Bone marrow (tissue), 2 donors: ENCODE measurements at regions not wholly inside any gene's neighbourhood (a gene's known extent, or its start where the extent isn't known, plus 50 kb on each side); places are given as distances from the start of the nearest gene placed in this dataset.

Experiments used
- DNase-seq, 2 donors: peaks; one replicate each; lab custom pipeline; 2025; lab: John Stamatoyannopoulos, UW

DNA sequence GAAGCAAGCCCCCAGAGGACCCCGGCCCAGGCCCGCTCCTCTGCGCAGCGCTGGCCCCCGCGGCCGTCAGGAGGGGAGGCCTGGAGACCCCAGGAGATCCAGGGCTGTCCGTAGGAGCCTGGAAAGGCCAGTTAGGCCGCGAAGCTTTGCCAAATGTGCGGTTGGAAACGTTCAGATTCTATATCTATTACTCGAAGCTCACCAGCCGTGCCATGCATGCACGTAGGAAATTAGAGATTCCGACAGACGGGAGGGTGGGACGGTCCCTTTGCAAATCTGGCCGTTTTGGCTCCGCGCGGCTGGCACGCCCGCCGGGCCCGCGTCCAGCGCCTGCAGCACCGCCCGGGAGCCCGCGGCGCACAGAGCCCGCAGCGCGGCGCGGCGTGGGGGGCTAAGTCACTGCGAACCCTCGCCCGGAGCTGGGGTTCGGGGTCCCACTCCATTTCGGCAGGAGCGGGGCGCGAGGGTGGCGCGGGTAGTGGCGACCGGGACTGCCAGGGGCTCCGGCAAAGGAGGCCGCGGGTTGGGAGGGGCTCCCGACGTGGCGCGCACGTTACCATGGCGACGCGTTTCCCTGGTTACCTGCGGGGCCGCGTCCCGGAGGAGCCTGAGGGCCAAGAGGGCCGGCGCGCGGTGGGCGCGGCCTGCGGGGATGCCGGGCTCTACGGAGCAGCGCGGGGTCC, 488.6 kb upstream of the SMIM21 start:
- no peak for DNase-seq

GRCh38 chr18:75912829-75913228, 485.3 kb upstream of the SMIM21 start:
- DNase-seq = no peak

GRCh38 chr18:75904416-75904815, 476.9 kb upstream of the SMIM21 start:
- no peak for DNase-seq

- DNase-seq = no peak
Measured at GRCh38 chr18:75898651-75899050, 471.1 kb upstream of the SMIM21 start.

DNA sequence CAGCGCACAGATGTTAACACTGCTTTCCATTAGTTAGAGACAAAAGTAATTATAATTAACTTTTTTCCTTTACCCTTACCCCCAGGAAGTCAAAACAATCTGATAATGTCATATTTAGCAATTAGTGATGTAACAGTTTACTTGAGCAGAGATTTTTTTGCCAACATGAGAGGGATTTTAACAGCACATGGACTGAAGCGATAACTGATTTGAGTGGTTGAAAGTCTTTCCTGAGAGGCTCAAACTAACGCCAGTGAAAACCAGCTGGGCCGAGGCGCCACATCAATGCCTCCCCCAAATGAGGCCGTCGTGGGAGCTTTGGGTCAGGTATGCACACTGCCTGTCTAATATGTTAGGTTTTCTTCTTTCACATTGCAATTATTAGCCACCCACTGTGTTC, 469.9 kb upstream of the SMIM21 start:
- no peak for DNase-seq

- no peak for DNase-seq
Measured at GRCh38 chr18:75896865-75897264, 469.4 kb upstream of the SMIM21 start.

- no peak for DNase-seq
Measured at GRCh38 chr18:75895135-75895534, 467.6 kb upstream of the SMIM21 start.

- DNase-seq = no peak
Measured at GRCh38 chr18:75884728-75885127, 457.2 kb upstream of the SMIM21 start.

- DNase-seq = no peak
Measured at GRCh38 chr18:75880925-75881504, 453.5 kb upstream of the SMIM21 start.

GRCh38 chr18:75880266-75880665, 452.8 kb upstream of the SMIM21 start:
- no peak for DNase-seq

DNA sequence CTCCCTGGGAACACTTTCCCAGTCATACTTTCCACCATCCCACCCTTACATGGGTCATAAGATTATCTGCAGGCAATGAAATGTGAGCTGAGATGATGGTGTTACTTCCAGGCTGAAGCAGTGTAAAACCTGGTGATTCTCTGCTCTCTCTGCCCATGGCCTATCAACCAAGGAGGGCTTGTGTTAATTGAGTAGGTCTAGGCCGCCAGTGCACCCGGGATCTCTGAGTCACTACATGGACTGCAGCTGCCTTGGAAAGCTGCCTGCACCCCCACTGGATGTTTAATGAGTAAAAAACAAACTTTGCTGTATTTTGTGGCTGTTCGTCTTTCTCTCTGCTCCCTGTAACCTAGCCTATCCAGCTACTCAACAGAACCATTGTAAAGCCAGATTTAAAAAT, 451.7 kb upstream of the SMIM21 start:
- DNase-seq = no peak

DNA sequence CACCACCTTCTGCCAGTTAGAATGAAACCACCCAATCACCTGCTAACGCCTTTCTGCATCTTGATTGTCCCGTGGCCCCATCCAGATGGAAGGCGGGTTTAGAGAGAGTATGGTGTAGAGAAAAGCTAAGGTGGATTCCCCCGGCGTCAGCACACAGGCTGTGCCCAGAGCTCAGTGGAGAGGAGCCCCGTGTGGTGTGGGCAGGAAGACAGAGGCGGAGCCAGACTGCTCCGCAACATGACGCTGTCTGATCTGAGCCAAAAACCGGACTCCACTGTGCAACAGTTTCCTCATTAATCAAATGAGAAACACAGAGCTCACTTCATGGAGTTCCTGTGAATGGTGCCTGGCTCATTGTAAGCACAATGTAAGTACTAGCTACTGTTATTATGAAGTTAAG, 448.1 kb upstream of the SMIM21 start:
- DNase-seq = no peak

- DNase-seq = no peak
Measured at GRCh38 chr18:75874401-75875089, 447.0 kb upstream of the SMIM21 start.

GRCh38 chr18:75871596-75871995, 444.1 kb upstream of the SMIM21 start:
- no peak for DNase-seq

GRCh38 chr18:75869162-75869561, 441.7 kb upstream of the SMIM21 start:
- DNase-seq = no peak

DNA sequence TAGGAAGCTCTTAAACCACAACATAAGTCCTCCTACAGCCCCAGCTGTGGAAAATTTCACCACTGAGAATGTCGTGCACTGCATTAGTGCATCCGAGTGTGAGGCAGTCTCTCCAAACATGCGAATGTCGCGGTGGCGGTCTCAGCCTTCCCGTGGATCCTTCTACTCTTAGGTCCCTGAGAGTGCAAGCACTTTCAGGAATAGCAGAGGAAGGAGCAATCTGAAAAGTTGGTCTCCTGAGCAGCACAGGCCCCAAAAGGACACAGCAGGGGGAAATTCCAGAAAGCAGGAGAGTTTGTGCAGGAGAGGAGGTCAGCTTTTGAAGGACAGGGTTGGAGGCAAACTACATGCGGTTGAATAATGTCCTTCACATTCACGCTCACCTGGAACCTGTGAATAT, 440.5 kb upstream of the SMIM21 start:
- DNase-seq = no peak

DNA sequence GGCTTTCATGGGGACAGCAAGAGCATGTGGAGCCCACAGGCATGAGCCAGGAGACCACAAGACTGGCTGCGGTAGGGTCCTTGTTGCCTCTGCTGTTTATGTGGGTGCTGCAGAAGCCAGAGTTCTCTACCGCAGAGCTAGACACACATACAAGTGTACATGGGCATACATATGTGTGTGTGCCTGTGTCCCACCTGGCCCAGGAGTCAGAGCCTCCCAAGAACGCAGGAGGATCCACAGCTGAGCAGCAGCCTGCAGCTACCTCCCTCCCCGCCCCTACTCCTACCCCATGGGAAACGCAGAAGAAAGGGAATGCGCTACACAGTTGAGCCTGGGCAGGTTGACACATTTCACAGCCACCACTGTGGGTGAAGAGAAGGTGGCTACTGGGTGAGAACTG, 438.1 kb upstream of the SMIM21 start:
- DNase-seq = no peak

DNA sequence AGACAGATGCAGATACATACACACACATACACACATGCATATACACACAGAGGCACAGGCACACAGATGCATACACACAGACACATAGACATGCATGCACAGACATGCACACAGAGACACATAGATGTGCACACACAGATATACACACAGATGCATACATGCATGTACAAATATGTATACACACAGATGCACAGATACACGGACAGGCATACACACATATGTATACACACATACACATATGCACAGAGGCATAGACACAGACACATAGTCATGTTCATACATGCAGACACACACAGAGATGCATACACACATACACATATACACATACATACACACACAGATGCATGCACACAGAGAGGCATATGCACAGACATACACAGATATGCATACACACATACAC, 437.3 kb upstream of the SMIM21 start:
- no peak for DNase-seq

- DNase-seq = no peak
Measured at GRCh38 chr18:75863696-75864095, 436.2 kb upstream of the SMIM21 start.

- DNase-seq = no peak
Measured at GRCh38 chr18:75862458-75862857, 435.0 kb upstream of the SMIM21 start.

- DNase-seq = no peak
Measured at GRCh38 chr18:75860166-75860565, 432.7 kb upstream of the SMIM21 start.

GRCh38 chr18:75859533-75859932, 432.0 kb upstream of the SMIM21 start:
- no peak for DNase-seq

- no peak for DNase-seq
Measured at GRCh38 chr18:75858754-75859153, 431.3 kb upstream of the SMIM21 start.

DNA sequence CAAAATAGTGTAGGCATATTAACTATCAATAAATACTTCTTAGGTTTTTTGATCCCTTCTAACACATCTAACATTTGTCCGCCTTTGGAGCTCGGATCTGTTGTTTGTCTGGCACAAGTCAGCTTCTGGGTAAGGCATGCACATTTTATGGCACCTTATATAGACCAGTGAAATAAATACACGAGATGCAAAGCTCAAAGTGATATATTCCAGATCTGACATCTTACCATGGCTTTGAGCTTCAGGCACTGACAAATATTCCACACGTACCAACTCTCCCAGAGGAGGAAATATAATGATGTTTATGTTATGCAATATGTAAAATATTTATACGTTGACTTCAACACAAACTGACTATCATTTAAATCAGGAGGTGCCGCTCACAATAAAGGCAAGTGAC, 430.1 kb upstream of the SMIM21 start:
- DNase-seq = no peak
